Fibroblast of lung (primary cell): ENCODE measurements at regions not wholly inside any gene's neighbourhood (a gene's known extent, or its start where the extent isn't known, plus 50 kb on each side); places are given as distances from the start of the nearest gene placed in this dataset.
A peak's percentile ranks its signal among the peaks of the same experiment; 100 is the strongest.

ENCODE experiments used
- DNase-seq, 2 donors: peaks; one replicate each; pipeline versions ENCODE4 v3.0.0 to v3.0.0-alpha.2; 2010; ENCODE audit warnings: low read depth in 2 of 2
- H2AFZ ChIP-seq: 2 replicates; pipeline ENCODE4 v1.5.1; 2012; ENCODE audit warnings: low read length, control low read depth, inconsistent platforms
- H3K27ac ChIP-seq: 2 replicates; pipeline ENCODE4 v1.5.1; 2011; ENCODE audit warnings: low read length, control low read depth; ENCODE audit not compliant: insufficient read depth
- H3K27me3 ChIP-seq: 2 replicates; pipeline ENCODE4 v1.5.1; 2011; ENCODE audit warnings: mild to moderate bottlenecking, low read length; ENCODE audit not compliant: control insufficient read depth, insufficient read depth
- H3K36me3 ChIP-seq: 2 replicates; pipeline ENCODE4 v1.5.1; 2011; ENCODE audit warnings: low read length; ENCODE audit not compliant: control insufficient read depth, insufficient read depth
- H3K4me1 ChIP-seq: 2 replicates; pipeline ENCODE4 v1.5.1; 2011; ENCODE audit warnings: low read length; ENCODE audit not compliant: control insufficient read depth, insufficient read depth; ENCODE audit errors: extremely low read depth
- H3K4me2 ChIP-seq: 2 replicates; pipeline ENCODE4 v1.5.1; 2011; ENCODE audit warnings: low read length, control low read depth; ENCODE audit not compliant: insufficient read depth; ENCODE audit errors: extremely low read depth
- H3K4me3 ChIP-seq, 4 experiments: fragments of 200-600 bp in 1 of 4; sonication (generic) in 1 of 4; replicated peaks in 1 of 4; 2 replicates each; pipeline ENCODE4 v1.5.1; 2011 to 2016; ENCODE audit warnings: low read length in 4 of 4, low read depth in 3 of 4, mild to moderate bottlenecking in 3 of 4, control low read depth in 2 of 4, inconsistent platforms in 1 of 4, mixed read lengths in 1 of 4; ENCODE audit not compliant: insufficient read depth in 1 of 4; ENCODE audit errors: control extremely low read depth in 1 of 4
- H3K79me2 ChIP-seq: 2 replicates; pipeline ENCODE4 v1.5.1; 2012; ENCODE audit warnings: mild to moderate bottlenecking, low read length, inconsistent platforms; ENCODE audit not compliant: control insufficient read depth, insufficient read depth
- H3K9ac ChIP-seq: 2 replicates; pipeline ENCODE4 v1.5.1; 2011; ENCODE audit warnings: mild to moderate bottlenecking, low read length, control low read depth; ENCODE audit not compliant: insufficient read depth
- H3K9me3 ChIP-seq: 2 replicates; pipeline ENCODE4 v1.5.1; 2012; ENCODE audit warnings: low read depth, low read length; ENCODE audit not compliant: control insufficient read depth, insufficient read depth
- H4K20me1 ChIP-seq: 2 replicates; pipeline ENCODE4 v1.5.1; 2011; ENCODE audit warnings: low read length; ENCODE audit not compliant: control insufficient read depth, insufficient read depth; ENCODE audit errors: extremely low read depth
- EZH2 ChIP-seq: IDR thresholded peaks from 2 replicates; pipeline ENCODE4 v1.5.1; 2012; ENCODE audit warnings: low read length, control low read depth, mild to moderate bottlenecking; ENCODE audit errors: missing control alignments
- TF ChIP-seq, protein P1 (sequence below), 2 donors: IDR thresholded peaks in 1 of 2; conservative IDR thresholded peaks in 1 of 2; 1 replicate in 1 of 2; 2 replicates in 1 of 2; pipeline ENCODE4 v1.5.1; 2011 to 2012; ENCODE audit warnings: low read length in 2 of 2, control low read depth in 1 of 2, inconsistent platforms in 1 of 2, low read depth in 1 of 2, mild to moderate bottlenecking in 1 of 2

DNA sequence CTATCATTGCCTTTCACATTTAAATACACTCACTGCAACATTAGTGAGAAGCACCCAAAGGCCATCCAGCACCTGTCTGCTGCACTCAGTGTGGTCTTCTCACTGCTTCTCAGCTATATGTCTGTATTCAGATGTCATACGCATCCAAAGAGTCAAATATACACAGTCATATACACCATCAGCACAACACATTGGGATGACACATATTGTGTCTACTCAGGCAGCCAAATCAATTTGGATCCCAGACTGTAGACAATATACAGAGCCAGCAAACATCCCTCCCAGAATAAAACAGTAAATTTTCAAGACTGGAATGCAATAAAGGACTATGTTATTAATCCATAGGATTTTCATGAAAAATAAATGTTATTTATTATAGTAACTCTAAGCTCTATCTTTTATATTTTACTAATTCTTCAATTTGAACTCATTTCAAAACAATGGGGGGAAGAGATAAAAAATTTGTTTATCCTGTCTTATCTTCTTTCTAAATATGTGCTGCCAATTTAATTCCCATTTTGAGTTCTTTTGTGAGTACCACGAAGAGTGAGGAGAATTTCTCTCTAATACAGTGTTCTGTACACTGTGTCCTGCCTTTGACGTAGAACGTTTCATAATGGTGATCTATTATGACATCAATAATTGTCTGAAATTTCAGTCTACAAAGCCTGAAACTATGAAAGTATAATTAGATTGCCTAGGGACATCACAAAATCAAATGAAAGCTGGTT, 602.2 kb upstream of the CXADR start:
- no peak overlapping the region for H3K4me3 ChIP-seq
- DNase-seq: no peak
- H2AFZ ChIP-seq: no peak overlapping the region
- no peaks in the 10 kb centered on the region for H3K79me2 ChIP-seq
- H3K27ac ChIP-seq: no peak overlapping the region
- H3K36me3 ChIP-seq: no peaks in the 10 kb centered on the region
- H3K4me1 ChIP-seq: no peaks in the 10 kb centered on the region
- no peaks in the 10 kb centered on the region for H3K9me3 ChIP-seq
- no peak overlapping the region for H3K4me2 ChIP-seq
- no peak overlapping the region for H3K9ac ChIP-seq
- TF ChIP-seq, protein P1, sequence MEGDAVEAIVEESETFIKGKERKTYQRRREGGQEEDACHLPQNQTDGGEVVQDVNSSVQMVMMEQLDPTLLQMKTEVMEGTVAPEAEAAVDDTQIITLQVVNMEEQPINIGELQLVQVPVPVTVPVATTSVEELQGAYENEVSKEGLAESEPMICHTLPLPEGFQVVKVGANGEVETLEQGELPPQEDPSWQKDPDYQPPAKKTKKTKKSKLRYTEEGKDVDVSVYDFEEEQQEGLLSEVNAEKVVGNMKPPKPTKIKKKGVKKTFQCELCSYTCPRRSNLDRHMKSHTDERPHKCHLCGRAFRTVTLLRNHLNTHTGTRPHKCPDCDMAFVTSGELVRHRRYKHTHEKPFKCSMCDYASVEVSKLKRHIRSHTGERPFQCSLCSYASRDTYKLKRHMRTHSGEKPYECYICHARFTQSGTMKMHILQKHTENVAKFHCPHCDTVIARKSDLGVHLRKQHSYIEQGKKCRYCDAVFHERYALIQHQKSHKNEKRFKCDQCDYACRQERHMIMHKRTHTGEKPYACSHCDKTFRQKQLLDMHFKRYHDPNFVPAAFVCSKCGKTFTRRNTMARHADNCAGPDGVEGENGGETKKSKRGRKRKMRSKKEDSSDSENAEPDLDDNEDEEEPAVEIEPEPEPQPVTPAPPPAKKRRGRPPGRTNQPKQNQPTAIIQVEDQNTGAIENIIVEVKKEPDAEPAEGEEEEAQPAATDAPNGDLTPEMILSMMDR (conservative IDR thresholded peaks at IDR 0.05 in 1 of 2, IDR thresholded peaks at IDR 0.05 in 1 of 2; ENCODE audit: low read depth in 1 of 2, low read length in 2 of 2): no peak
- no peak for TF ChIP-seq EZH2
- no peaks in the 10 kb centered on the region for H4K20me1 ChIP-seq
- H3K27me3 ChIP-seq: no peaks in the 10 kb centered on the region

DNA sequence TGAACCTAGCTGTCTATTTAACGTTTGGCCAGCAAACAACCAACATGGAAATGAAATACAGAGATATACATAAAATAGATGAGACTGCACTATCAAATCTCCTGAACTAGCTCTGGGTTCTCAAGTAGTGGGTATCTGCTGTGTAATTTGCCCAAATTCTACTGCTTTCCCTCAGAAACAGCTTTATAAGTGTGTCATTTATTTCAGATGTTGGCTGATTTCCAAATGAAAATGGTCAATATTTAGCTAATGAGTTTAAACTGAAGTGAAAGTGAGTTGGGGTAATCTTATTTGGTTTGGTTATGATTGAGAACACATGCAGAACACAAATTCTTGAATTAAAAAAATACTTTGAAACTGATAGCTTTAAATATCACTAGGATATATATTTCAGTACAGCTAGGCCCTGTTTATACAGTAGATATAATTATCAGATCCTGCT, 601.7 kb upstream of the CXADR start:
- Histone ChIP-seq H4K20me1 (no peaks in the 10 kb centered on the region), H3K4me3 (no peak overlapping the region), H3K27ac (no peak overlapping the region), H3K79me2 (no peaks in the 10 kb centered on the region), H3K9me3 (no peaks in the 10 kb centered on the region), H2AFZ (no peak overlapping the region), H3K9ac (no peak overlapping the region), H3K36me3 (no peaks in the 10 kb centered on the region), H3K4me1 (no peaks in the 10 kb centered on the region), H3K4me2 (no peak overlapping the region), H3K27me3 (no peaks in the 10 kb centered on the region)
- DNase-seq: no peak
- TF ChIP-seq, protein P1 (conservative IDR thresholded peaks at IDR 0.05 in 1 of 2, IDR thresholded peaks at IDR 0.05 in 1 of 2; ENCODE audit: low read depth in 1 of 2, low read length in 2 of 2): no peak
- TF ChIP-seq EZH2: no peak

DNA sequence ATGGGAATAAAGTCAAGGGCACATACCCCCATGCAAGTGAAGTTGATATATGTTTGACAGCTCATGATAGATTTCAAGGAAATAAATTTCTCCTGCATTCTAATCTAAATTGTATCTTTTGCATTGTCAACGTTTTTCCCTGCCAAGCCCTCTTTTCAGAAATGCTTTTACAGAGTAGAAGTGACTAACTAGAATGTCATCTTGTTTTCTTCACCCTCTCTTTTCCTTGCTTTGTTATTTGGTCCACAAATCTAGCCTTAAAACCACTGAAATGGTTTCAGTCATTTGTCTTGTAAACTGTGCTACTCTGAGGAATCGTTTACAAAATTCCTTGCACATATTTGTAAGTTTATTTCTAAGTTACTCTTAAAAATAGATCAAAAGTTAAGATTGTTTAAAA, 600.8 kb upstream of the CXADR start:
- H2AFZ ChIP-seq: no peak overlapping the region
- no peak overlapping the region for H3K9ac ChIP-seq
- TF ChIP-seq EZH2: no peak
- TF ChIP-seq, protein P1 (conservative IDR thresholded peaks at IDR 0.05 in 1 of 2, IDR thresholded peaks at IDR 0.05 in 1 of 2; ENCODE audit: low read depth in 1 of 2, low read length in 2 of 2): no peak
- peak; percentile 4 to 85 for DNase-seq
- H3K4me3 ChIP-seq: no peak overlapping the region
- no peaks in the 10 kb centered on the region for H3K4me1 ChIP-seq
- H3K27ac ChIP-seq: no peak overlapping the region
- H3K36me3 ChIP-seq: no peaks in the 10 kb centered on the region
- no peaks in the 10 kb centered on the region for H3K79me2 ChIP-seq
- H3K4me2 ChIP-seq: no peak overlapping the region
- H3K9me3 ChIP-seq: no peaks in the 10 kb centered on the region
- no peaks in the 10 kb centered on the region for H4K20me1 ChIP-seq
- no peaks in the 10 kb centered on the region for H3K27me3 ChIP-seq
